GM19025 (cell line): ENCODE measurements at regions not wholly inside any gene's neighbourhood (a gene's known extent, or its start where the extent isn't known, plus 50 kb on each side); places are given as distances from the start of the nearest gene placed in this dataset.
"Not testable (repeated sequence)": the region's sequence is repeated elsewhere in the genome, so short reads cannot be mapped to it uniquely, and the experiment has no call there.

Source experiments
- ATAC-seq: cut with Tn5 transposase; IDR thresholded peaks from one replicate; pipeline ENCODE4 v1.9.1; 2021; ENCODE audit warnings: mild to moderate bottlenecking, low read depth, moderate library complexity; ENCODE audit not compliant: unreplicated experiment

DNA sequence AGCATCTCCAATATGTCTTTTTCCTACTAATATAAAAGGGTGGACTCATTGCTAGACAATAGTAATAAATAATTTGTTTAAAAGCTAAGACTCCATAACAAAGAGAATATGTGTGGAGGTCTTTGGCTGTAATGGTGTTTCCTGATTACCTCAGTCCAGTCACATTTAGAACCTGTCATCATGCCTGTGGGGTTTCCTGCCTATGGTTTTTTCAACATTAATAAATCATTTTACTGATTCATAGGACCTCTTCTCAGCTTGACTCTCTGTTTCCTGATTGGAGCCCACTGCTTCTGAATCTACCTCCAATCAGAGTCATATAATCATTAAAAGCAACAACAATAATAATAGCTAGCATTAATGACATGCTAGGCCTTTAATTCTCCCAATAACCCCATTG lies 52.4 kb upstream of the GNAI1 start:
- no peak for ATAC-seq

DNA sequence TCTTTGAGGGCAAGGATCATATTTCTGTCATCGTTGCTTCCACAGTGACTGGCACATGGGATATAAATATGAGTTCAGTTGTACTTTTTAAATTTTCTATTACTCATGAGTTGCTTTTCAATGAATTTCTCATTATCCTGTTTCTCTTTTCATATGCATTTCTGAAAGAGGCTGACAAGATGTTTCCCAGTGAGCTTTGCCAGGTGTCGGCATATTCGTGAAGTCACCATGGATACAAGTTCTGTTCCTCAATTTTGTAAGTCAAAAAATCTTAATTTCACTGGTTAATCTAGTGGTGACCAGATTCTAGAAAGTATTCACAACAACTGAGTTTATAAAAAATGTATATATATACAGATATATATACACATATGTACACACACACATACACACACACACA lies 55.7 kb upstream of the GNAI1 start:
- ATAC-seq = no peak

DNA sequence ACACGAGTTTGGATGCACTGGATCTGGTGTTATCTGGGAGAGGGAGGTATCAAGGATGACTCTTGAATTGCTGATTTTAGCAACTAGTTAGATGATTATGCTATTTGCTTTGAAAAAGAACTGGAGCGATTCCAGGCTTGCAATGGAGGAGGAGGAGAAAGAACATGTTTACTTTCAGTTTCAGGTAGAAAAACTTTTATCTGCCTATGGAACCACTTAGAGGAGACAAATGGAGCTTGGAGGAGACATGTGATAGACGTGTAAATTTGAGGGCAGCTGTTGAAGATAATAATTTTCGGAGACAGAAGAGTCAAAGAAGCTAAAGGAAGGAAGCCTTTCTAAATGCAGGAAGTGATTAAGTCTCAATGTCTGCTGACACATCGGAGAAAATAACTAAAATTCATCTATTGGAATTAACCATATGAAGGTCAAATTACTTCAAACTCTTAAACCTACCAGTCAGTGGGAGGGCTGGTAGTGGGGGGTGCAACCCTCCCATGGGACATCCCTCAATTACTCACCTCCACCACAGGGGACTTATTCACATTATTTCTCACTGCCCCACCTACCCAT lies 56.4 kb upstream of the GNAI1 start:
- no peak for ATAC-seq

DNA sequence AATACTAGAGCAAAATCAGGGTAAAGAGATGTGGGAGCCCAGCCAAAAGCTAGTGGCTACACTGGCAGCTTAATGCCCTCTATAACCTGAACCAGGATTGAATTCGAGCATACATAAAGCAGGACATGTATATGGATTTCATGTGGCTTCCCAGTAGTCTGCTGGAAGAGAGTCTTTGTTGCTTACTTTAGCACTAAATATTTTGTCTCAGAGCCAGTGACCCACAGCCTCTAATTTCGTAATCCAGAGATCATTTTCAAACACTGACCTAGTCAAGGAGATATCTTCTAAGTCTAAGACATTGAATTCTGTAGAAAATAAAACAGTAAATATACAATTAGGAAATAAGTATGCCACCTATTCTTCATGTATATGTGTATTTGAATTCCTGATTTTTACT lies 64.2 kb upstream of the GNAI1 start:
- ATAC-seq = no peak

DNA sequence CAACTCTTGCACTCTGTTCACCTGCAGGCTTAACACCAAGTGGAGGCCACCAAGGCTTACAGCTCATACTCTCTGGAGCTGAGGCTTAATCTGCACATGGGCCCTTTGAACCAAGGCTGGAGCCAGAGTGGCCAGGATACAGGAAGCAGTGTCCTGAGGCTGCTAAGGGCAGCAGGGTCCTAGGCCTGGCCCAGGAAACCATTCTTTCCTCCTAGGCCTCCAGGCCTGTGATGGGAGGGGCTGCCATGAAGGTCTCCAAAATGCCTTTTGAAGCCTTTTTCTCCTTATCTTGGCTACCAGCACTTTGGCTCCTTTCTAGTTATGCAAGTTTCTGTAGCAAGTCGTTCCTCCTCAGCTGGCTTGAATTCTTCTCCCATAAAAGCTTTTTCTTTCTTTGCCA lies 68.0 kb upstream of the GNAI1 start:
- no peak for ATAC-seq

DNA sequence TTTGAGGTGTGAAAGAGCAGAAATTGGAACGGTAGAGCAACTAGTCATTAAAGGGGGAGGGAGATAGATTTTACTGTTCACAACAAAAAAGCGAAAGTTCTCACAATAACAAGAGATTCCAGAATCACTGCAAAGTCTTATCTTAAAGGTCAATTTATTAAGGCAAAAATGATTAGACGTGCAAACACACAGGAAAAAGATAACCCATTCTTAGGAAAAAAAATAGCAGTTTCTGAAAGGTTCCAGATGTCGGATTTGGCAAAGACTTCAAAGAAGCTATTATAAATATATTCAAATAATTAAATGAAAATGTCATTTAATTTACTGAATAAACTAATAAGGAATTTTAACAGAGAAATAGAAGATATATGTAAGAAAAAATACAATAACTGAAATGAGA lies 70.8 kb upstream of the GNAI1 start:
- no peak for ATAC-seq

DNA sequence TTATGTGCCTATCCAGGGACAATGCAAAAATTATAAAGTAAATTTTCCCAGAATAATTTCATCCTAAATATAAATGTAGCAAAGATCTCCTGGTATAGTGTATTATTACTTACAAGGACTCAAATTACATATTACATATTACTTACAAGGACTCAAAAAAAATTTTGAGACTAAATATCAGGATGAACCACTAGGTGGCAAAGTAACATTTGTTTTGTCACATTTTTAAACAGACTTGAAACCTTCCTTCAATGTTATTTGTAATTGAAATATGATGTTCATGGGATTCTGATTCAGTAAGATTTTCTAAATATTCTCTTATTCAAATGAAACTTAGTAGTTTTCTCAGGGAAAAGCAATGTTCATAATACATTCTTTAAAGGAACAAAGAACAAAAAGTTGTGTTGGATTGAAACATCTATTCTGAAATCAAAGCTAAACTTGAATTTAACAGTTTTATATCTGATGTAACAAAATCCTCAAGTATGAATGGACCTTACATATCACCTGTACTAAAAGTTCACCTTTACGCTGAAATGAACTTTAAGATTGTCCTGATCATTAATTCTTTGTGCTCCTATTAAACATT lies 74.3 kb upstream of the GNAI1 start:
- no peak for ATAC-seq

DNA sequence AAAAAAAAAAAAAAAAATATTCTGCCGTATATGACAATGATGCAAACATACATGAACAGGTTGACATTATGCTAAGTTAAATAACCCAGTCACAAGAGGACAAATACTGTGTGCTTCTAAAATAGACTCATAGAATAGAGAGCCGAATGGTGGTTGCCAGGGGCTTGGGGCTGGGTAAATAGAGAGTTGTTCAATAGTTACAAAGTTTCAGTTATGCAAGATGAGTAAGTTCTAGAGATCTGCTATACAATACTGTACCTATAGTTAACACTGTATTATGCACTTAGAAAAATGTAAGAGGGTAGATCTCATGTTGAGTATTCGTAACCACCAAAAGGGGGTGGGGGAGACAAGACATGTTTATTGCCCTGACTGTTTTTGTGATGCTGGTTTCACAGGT lies 77.1 kb upstream of the GNAI1 start:
- ATAC-seq = no peak

DNA sequence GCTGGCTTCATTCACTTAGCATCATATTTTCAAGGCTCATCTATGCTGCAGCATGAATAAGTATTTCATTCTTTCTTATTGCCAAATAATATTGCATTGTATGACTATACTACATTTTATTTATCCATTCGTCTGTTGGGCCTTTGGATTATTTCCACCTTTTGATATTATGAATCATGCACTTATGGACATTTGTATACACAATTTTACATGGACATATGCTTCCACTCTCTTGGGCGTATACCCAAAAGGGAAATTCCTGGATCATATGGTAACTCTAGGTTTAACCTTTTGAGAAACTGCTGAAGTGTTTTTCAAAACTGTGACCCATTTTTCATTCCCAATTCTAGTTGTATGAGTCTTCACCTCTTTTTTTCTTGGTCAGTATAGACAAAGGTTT lies 80.3 kb upstream of the GNAI1 start:
- no peak for ATAC-seq

DNA sequence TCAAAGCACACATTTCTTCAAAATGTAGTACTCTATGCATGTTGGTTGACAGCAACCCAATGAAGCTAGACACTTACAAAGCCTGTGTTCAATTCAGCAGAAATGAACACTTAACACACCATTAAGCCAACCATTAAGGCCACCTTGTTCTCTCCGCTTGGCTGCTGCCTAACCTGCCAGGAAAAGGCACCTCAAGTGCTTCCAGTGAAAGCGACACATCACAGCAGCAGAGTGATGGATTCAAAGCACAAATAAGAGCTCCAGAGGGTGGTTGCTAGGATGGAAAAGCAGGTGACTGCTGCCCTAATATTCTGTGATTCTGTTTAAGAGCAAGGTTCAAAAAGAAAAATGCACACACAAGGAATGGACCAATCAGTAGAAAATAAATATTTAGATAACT lies 81.5 kb upstream of the GNAI1 start:
- ATAC-seq = no peak

DNA sequence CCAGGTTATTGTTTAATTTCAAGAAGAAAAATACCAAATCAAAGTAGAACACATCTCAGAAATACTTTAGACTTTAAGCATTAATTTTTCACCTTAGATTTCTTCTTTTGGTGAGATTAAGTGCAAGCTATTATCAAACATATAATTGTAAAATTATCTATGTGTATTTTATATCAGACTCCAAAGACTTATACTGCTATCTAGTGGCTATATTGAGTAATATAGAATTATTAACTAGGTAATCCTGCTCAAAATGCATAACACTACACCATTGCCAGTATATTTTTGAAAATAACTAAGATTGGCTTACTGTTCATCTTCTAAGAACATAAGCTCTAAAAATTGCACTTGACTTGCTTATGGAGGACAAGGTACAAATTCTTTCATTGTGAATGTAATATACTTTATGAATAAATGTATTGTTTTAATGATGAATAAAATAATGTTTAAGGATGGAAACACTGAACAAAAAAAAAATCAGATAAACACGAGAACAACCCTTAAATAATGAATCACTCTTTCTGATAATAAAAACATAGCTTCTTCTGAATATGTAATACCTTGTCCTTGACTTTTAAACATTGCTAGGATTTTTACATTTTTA lies 86.7 kb upstream of the GNAI1 start:
- ATAC-seq = no peak

DNA sequence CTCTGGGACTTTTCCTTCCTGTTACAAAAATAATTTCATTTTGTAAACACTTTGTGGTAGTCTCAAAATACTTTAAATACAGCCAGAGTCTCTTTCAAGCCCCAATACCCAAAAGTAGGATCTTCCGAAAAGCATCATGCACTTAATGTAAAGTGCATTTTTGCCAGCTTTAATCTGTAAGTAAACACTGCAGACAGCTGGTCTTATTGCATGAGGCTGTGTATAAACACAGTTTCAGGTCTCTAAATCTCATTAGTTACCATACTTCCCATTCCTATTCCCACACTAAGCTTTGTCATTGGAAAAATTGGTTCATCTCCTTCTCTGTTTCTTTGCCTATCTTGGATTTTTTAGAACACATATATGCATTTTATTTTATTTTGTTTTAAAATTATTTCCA lies 87.6 kb upstream of the GNAI1 start:
- ATAC-seq = no peak

DNA sequence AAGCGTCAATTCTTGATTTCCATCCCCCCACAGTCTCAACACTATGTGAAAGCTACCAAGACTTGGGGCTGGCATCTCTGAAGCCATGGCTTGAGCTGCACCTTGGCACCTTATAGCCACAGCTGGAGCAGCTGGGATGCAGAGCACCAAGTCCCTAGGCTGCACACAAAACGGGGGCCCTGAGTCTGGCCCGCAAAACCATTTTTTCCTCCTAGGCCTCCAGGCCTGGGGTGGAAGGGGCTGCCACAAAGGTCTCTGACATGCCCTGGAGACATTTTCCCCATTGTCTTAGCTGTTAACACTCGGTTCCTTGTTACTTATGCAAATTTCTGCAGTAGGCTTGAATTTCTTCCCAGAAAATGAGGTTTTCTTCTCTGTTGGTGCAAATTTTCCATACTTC lies 89.8 kb upstream of the GNAI1 start:
- no peak for ATAC-seq

DNA sequence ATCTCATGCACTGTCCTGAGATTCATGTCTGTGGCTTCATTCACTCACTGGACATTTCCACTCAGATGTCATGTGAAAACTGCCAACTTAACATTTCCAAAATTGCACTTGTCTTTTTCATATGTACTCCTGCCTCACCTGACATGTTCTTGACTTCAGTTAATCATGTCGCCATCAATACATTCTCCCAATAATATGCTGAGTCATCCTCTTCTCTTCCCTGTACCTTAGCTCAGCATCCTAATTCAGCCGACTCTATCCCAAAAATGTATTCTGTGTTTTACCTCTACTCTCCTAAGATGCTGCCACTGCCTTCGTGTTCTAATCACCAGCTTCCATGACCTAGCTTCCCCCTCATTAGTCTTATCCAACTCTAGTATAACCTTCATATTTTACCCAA lies 93.9 kb upstream of the GNAI1 start:
- no peak for ATAC-seq

DNA sequence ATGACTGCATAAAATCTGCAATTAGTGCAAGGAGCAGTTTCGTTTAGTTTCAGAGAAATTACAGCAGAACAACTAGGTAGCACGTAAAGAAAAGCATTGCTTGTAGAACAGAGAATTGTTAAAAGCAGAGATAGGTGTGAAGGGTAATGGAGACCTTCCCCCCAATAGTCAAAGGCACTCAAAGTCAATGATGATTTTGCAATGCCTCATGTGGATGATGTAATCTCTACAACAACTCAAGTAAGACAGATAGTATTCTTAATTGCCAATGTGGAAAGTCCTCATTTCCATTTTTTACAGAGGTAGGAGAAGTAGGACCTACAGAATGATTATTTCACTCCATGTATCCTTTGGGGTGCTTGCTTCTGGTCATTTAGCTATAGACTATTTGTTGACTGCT lies 94.3 kb upstream of the GNAI1 start:
- no peak for ATAC-seq

DNA sequence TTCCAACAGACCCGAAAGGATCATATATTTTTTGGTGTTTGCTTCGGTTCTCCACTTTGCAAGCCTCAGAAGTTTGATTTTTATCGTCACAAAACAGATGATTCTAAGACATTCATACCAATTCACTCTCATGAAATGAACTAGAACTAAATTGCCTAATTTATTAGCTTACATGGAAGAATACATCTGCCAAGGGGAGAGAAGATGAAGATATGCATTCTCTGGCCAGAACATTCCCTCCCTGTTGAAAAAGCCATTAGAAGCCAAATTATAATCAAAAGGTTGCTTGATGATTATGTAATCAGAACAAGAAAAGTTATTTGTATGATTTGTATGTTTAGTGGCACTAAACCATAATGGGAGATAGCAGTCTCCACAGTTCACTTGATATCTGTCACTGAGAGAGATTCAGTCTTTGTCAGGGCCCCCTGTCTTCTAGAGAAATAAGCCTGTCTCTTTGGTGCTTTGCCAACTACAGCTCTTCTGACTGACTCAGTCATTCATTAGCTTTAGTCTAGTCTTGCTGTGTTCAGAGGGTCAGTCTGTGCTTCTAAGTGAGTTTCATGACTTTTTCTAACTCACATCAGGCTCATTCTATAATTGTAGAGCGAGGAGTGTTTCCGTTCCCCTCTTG lies 95.3 kb upstream of the GNAI1 start:
- ATAC-seq = no peak

DNA sequence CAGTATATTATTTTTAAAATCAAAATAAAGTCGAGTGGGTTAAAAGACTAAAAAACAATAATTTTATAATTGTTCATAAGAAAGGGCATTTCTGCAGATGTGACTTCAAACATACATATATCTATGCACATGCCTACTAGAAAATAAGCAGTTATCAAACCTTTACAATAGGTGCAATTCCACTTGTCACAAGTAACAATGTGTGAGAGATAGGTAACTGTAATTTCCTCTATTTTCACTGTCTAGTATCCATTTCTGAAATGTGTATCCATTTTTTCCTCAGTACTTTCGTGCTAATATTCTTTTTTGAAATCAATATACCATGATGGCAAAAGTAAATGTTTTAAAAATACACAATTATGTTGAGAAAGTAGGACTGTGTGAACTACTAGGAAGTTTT lies 96.9 kb upstream of the GNAI1 start:
- ATAC-seq = no peak

DNA sequence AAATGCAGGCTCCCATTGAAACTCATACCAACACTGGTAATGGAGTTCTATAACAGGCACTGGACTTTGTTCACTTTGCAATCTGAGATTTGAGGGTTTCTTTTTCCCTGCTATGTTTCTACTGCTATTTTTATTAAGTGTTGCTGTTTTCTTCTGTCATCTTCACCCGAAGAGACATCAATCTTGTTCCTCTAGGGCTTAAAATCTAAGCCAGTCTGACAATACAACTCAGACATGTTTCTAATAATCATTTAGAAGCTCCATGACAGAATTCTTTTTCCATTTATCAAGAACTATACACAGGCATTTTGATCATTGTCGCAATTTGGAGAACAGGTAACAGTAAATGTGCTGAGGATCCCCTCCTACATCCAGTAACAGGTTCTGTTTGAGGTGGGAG lies 98.5 kb upstream of the GNAI1 start:
- no peak for ATAC-seq

DNA sequence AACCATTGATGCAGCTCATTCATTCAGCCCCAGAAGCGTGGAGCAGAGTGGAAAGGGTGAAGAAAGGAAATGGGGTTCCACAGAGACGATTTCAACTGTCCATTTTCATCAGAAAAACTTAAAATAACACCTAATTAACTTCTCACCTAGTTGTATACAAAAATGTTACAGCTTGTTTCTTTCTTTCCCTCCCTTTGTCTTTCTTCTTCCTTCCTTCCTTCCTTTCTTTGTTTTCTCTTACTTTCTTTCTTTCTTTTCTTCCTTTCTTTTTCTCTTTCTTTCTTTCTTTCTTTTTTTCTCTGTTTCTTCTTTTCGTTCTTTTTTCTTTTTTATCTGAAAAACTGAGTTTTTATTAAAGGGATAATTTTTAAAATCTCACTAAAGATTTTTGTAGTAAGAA lies 105.9 kb upstream of the GNAI1 start:
- ATAC-seq = no peak

DNA sequence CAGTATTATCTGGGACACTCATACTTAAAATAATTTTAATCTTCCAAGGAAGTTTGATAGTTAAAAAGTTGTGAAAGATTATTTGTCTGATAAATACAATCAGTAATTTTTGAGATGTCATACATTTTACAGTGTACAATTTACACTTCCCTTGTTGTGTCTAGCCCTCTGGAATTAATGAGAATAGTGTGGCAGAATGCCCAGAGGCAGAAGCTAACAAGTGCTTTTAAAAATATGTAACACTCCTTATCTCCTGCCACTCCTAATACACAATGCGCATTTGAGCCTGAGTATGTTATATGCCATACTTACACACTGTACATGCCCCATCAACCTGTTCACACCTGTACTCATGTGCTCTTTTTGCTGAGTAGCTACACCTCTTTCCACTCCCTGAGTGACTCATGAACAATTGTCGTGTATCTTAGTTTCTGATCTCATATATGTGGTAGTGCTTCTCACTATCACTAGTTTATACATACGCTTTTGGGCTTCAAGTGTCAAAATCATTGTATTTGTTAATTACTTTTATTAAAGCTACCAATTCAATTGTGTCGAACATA lies 106.9 kb upstream of the GNAI1 start:
- ATAC-seq = no peak

DNA sequence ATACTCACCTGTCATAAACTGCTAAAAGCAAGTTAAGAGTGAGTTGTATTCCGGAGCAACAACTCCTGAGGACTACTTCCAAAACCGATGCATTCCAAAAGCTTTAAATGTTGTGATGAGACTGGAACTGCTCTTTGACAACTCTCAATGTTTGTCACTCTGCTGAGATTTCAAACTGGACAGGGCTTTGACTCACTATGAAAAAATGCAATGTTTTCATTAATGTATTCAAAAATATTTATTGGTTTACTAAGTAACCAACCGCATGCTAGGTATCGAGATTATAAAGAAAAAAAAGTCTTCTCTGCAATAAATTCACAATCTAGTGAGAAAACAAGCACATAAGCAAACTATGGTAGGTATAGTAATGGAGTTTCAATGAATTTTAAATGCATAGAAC lies 107.9 kb upstream of the GNAI1 start:
- ATAC-seq = no peak

DNA sequence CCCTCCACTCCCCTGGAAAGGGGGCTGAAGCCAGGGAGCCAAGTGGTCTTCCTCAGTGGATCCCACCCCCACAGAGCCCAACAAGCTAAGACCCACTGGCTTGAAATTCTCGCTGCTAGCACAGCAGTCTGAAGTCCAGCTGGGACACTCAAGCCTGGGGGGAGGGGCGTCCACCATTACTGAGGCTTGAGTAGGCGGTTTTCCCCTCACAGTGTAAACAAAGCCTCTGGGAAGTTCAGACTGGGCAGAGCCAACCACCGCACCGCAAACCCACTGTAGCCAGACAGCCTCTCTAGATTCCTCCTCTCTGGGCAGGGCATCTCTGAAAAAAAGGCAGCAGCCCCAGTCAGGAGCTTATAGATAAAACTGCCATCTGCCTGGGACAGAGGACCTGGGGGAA lies 114.4 kb upstream of the GNAI1 start:
- ATAC-seq = not testable (repeated sequence)
